GM12864 (cell line): ENCODE measurements at regions not wholly inside any gene's neighbourhood (a gene's known extent, or its start where the extent isn't known, plus 50 kb on each side); places are given as distances from the start of the nearest gene placed in this dataset.

Source experiments
- DNase-seq: peaks from one replicate; pipeline ENCODE4 v3.0.0-alpha.2; 2011; ENCODE audit warnings: low read depth
- H3K4me3 ChIP-seq: 2 replicates; pipeline ENCODE4 v1.5.1; 2011; ENCODE audit warnings: mild to moderate bottlenecking, low read depth, low read length, control low read depth
- CTCF ChIP-seq: IDR thresholded peaks from 2 replicates; pipeline ENCODE4 v1.5.1; 2011; ENCODE audit warnings: low read depth, mild to moderate bottlenecking, moderate library complexity, low read length, control low read depth, inconsistent platforms; ENCODE audit errors: missing control alignments

GRCh38 chr1:59077466-59078069, 219.3 kb upstream of the FGGY start:
- H3K4me3 ChIP-seq = no peak overlapping the region
- DNase-seq = no peak

GRCh38 chr1:59078070-59078800, 218.7 kb upstream of the FGGY start:
- DNase-seq = no peak
- H3K4me3 ChIP-seq = no peak overlapping the region
- TF ChIP-seq CTCF = no peak

More at GRCh38 chr1:59077466-59078069, 219.3 kb upstream of the FGGY start:
- no peak for TF ChIP-seq CTCF

GRCh38 chr1:59078866-59079265, 218.0 kb upstream of the FGGY start:
- DNase-seq = no peak
- no peak for TF ChIP-seq CTCF
- no peak overlapping the region for H3K4me3 ChIP-seq

GRCh38 chr1:59079434-59080140, 217.3 kb upstream of the FGGY start:
- H3K4me3 ChIP-seq = no peak overlapping the region
- DNase-seq = no peak
- TF ChIP-seq CTCF = no peak

- no peak overlapping the region for H3K4me3 ChIP-seq
- no peak for DNase-seq
- no peak for TF ChIP-seq CTCF
Observed at GRCh38 chr1:59081181-59081580, 215.7 kb upstream of the FGGY start.

- no peak for DNase-seq
Observed at GRCh38 chr1:59081795-59082194, 215.1 kb upstream of the FGGY start.

More at GRCh38 chr1:59081795-59082194, 215.1 kb upstream of the FGGY start:
- no peak overlapping the region for H3K4me3 ChIP-seq
- no peak for TF ChIP-seq CTCF
